HFFc6 (cell line): ENCODE measurements at regions not wholly inside any gene's neighbourhood (a gene's known extent, or its start where the extent isn't known, plus 50 kb on each side); places are given as distances from the start of the nearest gene placed in this dataset.

Experiments used
- DNase-seq: peaks from one replicate; pipeline ENCODE4 v3.0.0-alpha.2; 2018
- H3K27ac Mint-ChIP-seq: 2 replicates; pipeline ENCODE4 v1.8.0; 2020; ENCODE audit warnings: mild to moderate bottlenecking, mixed read lengths
- H3K27me3 Mint-ChIP-seq: 2 replicates; pipeline ENCODE4 v1.8.0; 2021; ENCODE audit warnings: mild to moderate bottlenecking, moderate library complexity, mixed read lengths; ENCODE audit not compliant: insufficient read depth
- H3K36me3 Mint-ChIP-seq: 2 replicates; pipeline ENCODE4 v1.8.0; 2021; ENCODE audit warnings: low read depth, mixed read lengths
- H3K4me1 Mint-ChIP-seq: 2 replicates; pipeline ENCODE4 v1.8.0; 2020; ENCODE audit warnings: low read depth, mixed read lengths
- H3K4me3 Mint-ChIP-seq: 2 replicates; pipeline ENCODE4 v1.8.0; 2020; ENCODE audit warnings: mild to moderate bottlenecking, moderate library complexity, mixed read lengths
- H3K9me3 Mint-ChIP-seq: 2 replicates; pipeline ENCODE4 v1.8.0; 2020; ENCODE audit warnings: mild to moderate bottlenecking, mixed read lengths
- CTCF ChIP-seq: fragments of 200-600 bp; sonication (generic); IDR thresholded peaks from 2 replicates; pipeline ENCODE4 v1.5.0; 2021; ENCODE audit warnings: antibody characterized with exemption, mild to moderate bottlenecking

- no peaks in the 10 kb centered on the region for H3K36me3 Mint-ChIP-seq
- DNase-seq: no peak
- no peaks in the 10 kb centered on the region for H3K27me3 Mint-ChIP-seq
- peaks cover 48% of the 10 kb centered on the region for H3K9me3 Mint-ChIP-seq
- H3K4me1 Mint-ChIP-seq: no peaks in the 10 kb centered on the region
- no peak for TF ChIP-seq CTCF
- H3K27ac Mint-ChIP-seq: no peak overlapping the region
- H3K4me3 Mint-ChIP-seq: no peak overlapping the region
Observed at GRCh38 chr10:8889538-8889937, 835.0 kb downstream of the GATA3 start.

GRCh38 chr10:8893102-8893501 is 838.6 kb downstream of the GATA3 start:
- Mint-ChIP-seq H3K9me3 (peaks cover 38% of the 10 kb centered on the region), H3K4me3 (no peak overlapping the region), H3K36me3 (peaks cover 4% of the 10 kb centered on the region; the same call in 1 of the 2 replicates), H3K4me1 (no peaks in the 10 kb centered on the region), H3K27me3 (no peaks in the 10 kb centered on the region), H3K27ac (no peak overlapping the region)
- no peak for DNase-seq
- no peak for TF ChIP-seq CTCF

GRCh38 chr10:8894148-8894547 is 839.7 kb downstream of the GATA3 start:
- Mint-ChIP-seq H3K4me3 (no peak overlapping the region), H3K36me3 (peaks cover 4% of the 10 kb centered on the region; the same call in 1 of the 2 replicates), H3K27me3 (no peaks in the 10 kb centered on the region), H3K4me1 (no peaks in the 10 kb centered on the region), H3K27ac (no peak overlapping the region), H3K9me3 (peaks cover 37% of the 10 kb centered on the region)
- no peak for DNase-seq
- TF ChIP-seq CTCF: no peak

- Mint-ChIP-seq H3K27ac (no peak overlapping the region), H3K4me1 (no peaks in the 10 kb centered on the region), H3K9me3 (peaks cover 31% of the 10 kb centered on the region), H3K27me3 (no peaks in the 10 kb centered on the region), H3K36me3 (peaks cover 4% of the 10 kb centered on the region; the same call in 1 of the 2 replicates), H3K4me3 (no peak overlapping the region)
- TF ChIP-seq CTCF: no peak
- DNase-seq: no peak
Observed at GRCh38 chr10:8897769-8898168, 843.3 kb downstream of the GATA3 start.

- peaks cover 27% of the 10 kb centered on the region for H3K9me3 Mint-ChIP-seq
- H3K27me3 Mint-ChIP-seq: no peaks in the 10 kb centered on the region
Observed at GRCh38 chr10:8898745-8899330, 844.4 kb downstream of the GATA3 start.

More at GRCh38 chr10:8898745-8899330, 844.4 kb downstream of the GATA3 start:
- Mint-ChIP-seq H3K27ac (no peak overlapping the region), H3K4me1 (no peaks in the 10 kb centered on the region), H3K4me3 (no peak overlapping the region), H3K36me3 (peaks cover 4% of the 10 kb centered on the region; the same call in 1 of the 2 replicates)
- no peak for TF ChIP-seq CTCF
- no peak for DNase-seq
